ENCODE measurements at regions not wholly inside any gene's neighbourhood (a gene's known extent, or its start where the extent isn't known, plus 50 kb on each side); places are given as distances from the start of the nearest gene placed in this dataset.

GRCh38 chr4:24226023-24226422 lies 336.2 kb upstream of the PPARGC1A start:
- in situ Hi-C loops (cut with HindIII; ENCODE audit: low sequenced_read_pairs), result no loop called here
- no peak overlapping the region for H3K4me3 ChIP-seq (ENCODE audit: low read depth, low read length)
- TF ChIP-seq CTCF (IDR thresholded peaks at IDR 0.05; ENCODE audit: low read depth, low read length), result no peak
- DNase-seq (ENCODE audit: low read depth, low spot score), result peak; percentile 1

- TF ChIP-seq CTCF (IDR thresholded peaks at IDR 0.05; ENCODE audit: low read depth, low read length), result no peak
- in situ Hi-C loops (cut with HindIII; ENCODE audit: low sequenced_read_pairs), result no loop called here
- no peak for DNase-seq (ENCODE audit: low read depth, low spot score)
- no peak overlapping the region for H3K4me3 ChIP-seq (ENCODE audit: low read depth, low read length)
Observed at GRCh38 chr4:24224446-24224845, 334.6 kb upstream of the PPARGC1A start.

- TF ChIP-seq CTCF (IDR thresholded peaks at IDR 0.05; ENCODE audit: low read depth, low read length), result no peak
- H3K4me3 ChIP-seq (ENCODE audit: low read depth, low read length), result no peak overlapping the region
- DNase-seq (ENCODE audit: low read depth, low spot score), result no peak
- in situ Hi-C loops (cut with HindIII; ENCODE audit: low sequenced_read_pairs), result no loop called here
Observed at GRCh38 chr4:24219209-24219608, 329.4 kb upstream of the PPARGC1A start.

DNA sequence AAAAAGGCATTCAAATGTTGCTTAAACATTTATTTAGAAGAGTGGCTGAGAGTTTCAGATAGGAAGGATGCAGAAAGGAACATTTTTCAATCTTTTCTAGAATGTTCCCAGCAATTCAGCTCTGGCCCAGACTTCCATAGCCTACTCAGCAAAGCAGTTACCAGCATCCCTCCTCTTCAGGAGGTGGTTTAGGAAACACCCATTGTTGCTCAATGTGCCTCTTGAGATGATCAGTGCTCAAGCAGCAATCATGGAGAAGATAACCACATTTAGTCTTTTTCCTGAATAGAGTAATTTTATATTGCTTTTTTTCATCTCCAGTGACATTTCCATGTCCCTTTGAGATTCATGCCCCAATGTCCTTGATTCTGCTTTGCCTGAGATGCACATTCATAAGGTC lies 328.7 kb upstream of the PPARGC1A start:
- in situ Hi-C loops (cut with HindIII; ENCODE audit: low sequenced_read_pairs), result no loop called here
- H3K4me3 ChIP-seq (ENCODE audit: low read depth, low read length), result no peak overlapping the region
- no peak for TF ChIP-seq CTCF (IDR thresholded peaks at IDR 0.05; ENCODE audit: low read depth, low read length)
- no peak for DNase-seq (ENCODE audit: low read depth, low spot score)

GRCh38 chr4:24214796-24215195 lies 324.9 kb upstream of the PPARGC1A start:
- no peak for TF ChIP-seq CTCF (IDR thresholded peaks at IDR 0.05; ENCODE audit: low read depth, low read length)
- in situ Hi-C loops (cut with HindIII; ENCODE audit: low sequenced_read_pairs), result no loop called here
- no peak for DNase-seq (ENCODE audit: low read depth, low spot score)
- no peak overlapping the region for H3K4me3 ChIP-seq (ENCODE audit: low read depth, low read length)

- no peak for DNase-seq (ENCODE audit: low read depth, low spot score)
- H3K4me3 ChIP-seq (ENCODE audit: low read depth, low read length), result no peak overlapping the region
- TF ChIP-seq CTCF (IDR thresholded peaks at IDR 0.05; ENCODE audit: low read depth, low read length), result no peak
- in situ Hi-C loops (cut with HindIII; ENCODE audit: low sequenced_read_pairs), result no loop called here
Observed at GRCh38 chr4:24213961-24214360, 324.1 kb upstream of the PPARGC1A start.

- H3K4me3 ChIP-seq (ENCODE audit: low read depth, low read length), result no peak overlapping the region
- TF ChIP-seq CTCF (IDR thresholded peaks at IDR 0.05; ENCODE audit: low read depth, low read length), result no peak
- no peak for DNase-seq (ENCODE audit: low read depth, low spot score)
- in situ Hi-C loops (cut with HindIII; ENCODE audit: low sequenced_read_pairs), result no loop called here
Observed at GRCh38 chr4:24212642-24213041, 322.8 kb upstream of the PPARGC1A start.
